Fibroblast of skin of scalp (primary cell): ENCODE measurements at regions not wholly inside any gene's neighbourhood (a gene's known extent, or its start where the extent isn't known, plus 50 kb on each side); places are given as distances from the start of the nearest gene placed in this dataset.

Experiments used
- DNase-seq: peaks from one replicate; pipeline ENCODE4 v3.0.0-alpha.2; 2013

GRCh38 chr7:128168667-128169210, 72.3 kb upstream of the LEP start:
- peak; percentile 21 for DNase-seq

- no peak for DNase-seq
Measured at GRCh38 chr7:128170461-128170860, 70.6 kb upstream of the LEP start.

- no peak for DNase-seq
Measured at GRCh38 chr7:128171342-128171918, 69.6 kb upstream of the LEP start.

GRCh38 chr7:128172151-128172550, 68.9 kb upstream of the LEP start:
- no peak for DNase-seq

GRCh38 chr7:128172963-128173362, 68.1 kb upstream of the LEP start:
- no peak for DNase-seq

- DNase-seq, result no peak
Measured at GRCh38 chr7:128174386-128174785, 66.7 kb upstream of the LEP start.

GRCh38 chr7:128176696-128177095, 64.4 kb upstream of the LEP start:
- no peak for DNase-seq

- no peak for DNase-seq
Measured at GRCh38 chr7:128177768-128178550, 63.1 kb upstream of the LEP start.

GRCh38 chr7:128178611-128179010, 62.5 kb upstream of the LEP start:
- no peak for DNase-seq

GRCh38 chr7:128188396-128189230, 52.5 kb upstream of the LEP start:
- no peak for DNase-seq

- no peak for DNase-seq
Measured at GRCh38 chr7:128189231-128189930, 51.7 kb upstream of the LEP start.

GRCh38 chr7:128190051-128190647, 50.9 kb upstream of the LEP start:
- DNase-seq, result no peak

- no peak for DNase-seq
Measured at GRCh38 chr7:128191136-128191844, 49.8 kb upstream of the LEP start.
